Embryonic facial prominence (tissue), 1 donor: ENCODE measurements at regions not wholly inside any gene's neighbourhood (a gene's known extent, or its start where the extent isn't known, plus 50 kb on each side); places are given as distances from the start of the nearest gene placed in this dataset.
"Not testable (repeated sequence)": the region's sequence is repeated elsewhere in the genome, so short reads cannot be mapped to it uniquely, and the experiment has no call there.

Experiments used
- DNase-seq: peaks from one replicate; pipeline ENCODE4 v3.0.0-alpha.2; 2016; ENCODE audit errors: extremely low spot score

- no peak for DNase-seq
Measured at GRCh38 chr17:62322313-62322712, 58.0 kb upstream of the EFCAB3 start.

- DNase-seq, result no peak
Measured at GRCh38 chr17:62321451-62321850, 58.9 kb upstream of the EFCAB3 start.

GRCh38 chr17:62319846-62320245 is 60.5 kb upstream of the EFCAB3 start:
- DNase-seq, result no peak

- peak; percentile 18 for DNase-seq
Measured at GRCh38 chr17:62309396-62309795, 71.0 kb upstream of the EFCAB3 start.

- DNase-seq, result no peak
Measured at GRCh38 chr17:62307196-62307595, 73.2 kb upstream of the EFCAB3 start.

- no peak for DNase-seq
Measured at GRCh38 chr17:62303476-62303875, 76.9 kb upstream of the EFCAB3 start.

- no peak for DNase-seq
Measured at GRCh38 chr17:62300697-62301096, 79.7 kb upstream of the EFCAB3 start.

- DNase-seq, result not testable (repeated sequence)
Measured at GRCh38 chr17:62275290-62275689, 105.1 kb upstream of the EFCAB3 start.

- DNase-seq, result not testable (repeated sequence)
Measured at GRCh38 chr17:62268361-62268760, 112.0 kb upstream of the EFCAB3 start.

GRCh38 chr17:62264974-62265373 is 115.4 kb upstream of the EFCAB3 start:
- DNase-seq, result not testable (repeated sequence)

- DNase-seq, result not testable (repeated sequence)
Measured at GRCh38 chr17:62255791-62256190, 124.6 kb upstream of the EFCAB3 start.

GRCh38 chr17:62242076-62242475 is 138.3 kb upstream of the EFCAB3 start:
- DNase-seq, result not testable (repeated sequence)

- DNase-seq, result not testable (repeated sequence)
Measured at GRCh38 chr17:62239569-62239968, 140.8 kb upstream of the EFCAB3 start.

- DNase-seq, result not testable (repeated sequence)
Measured at GRCh38 chr17:62238551-62239338, 141.6 kb upstream of the EFCAB3 start.

GRCh38 chr17:62233822-62234481 is 146.4 kb upstream of the EFCAB3 start:
- DNase-seq, result not testable (repeated sequence)

GRCh38 chr17:62231293-62231692 is 149.1 kb upstream of the EFCAB3 start:
- not testable (repeated sequence) for DNase-seq

- not testable (repeated sequence) for DNase-seq
Measured at GRCh38 chr17:62226610-62227240, 153.6 kb upstream of the EFCAB3 start.

- DNase-seq, result not testable (repeated sequence)
Measured at GRCh38 chr17:62223585-62223984, 156.8 kb upstream of the EFCAB3 start.

- no peak for DNase-seq
Measured at GRCh38 chr17:62219221-62219899, 154.3 kb upstream of the MED13 start.

- no peak for DNase-seq
Measured at GRCh38 chr17:62216847-62217246, 151.8 kb upstream of the MED13 start.

GRCh38 chr17:62215891-62216290 is 150.8 kb upstream of the MED13 start:
- DNase-seq, result not testable (repeated sequence)

GRCh38 chr17:62206550-62206949 is 141.5 kb upstream of the MED13 start:
- DNase-seq, result no peak
